Activated T-cell treated with anti-CD3 and anti-CD28 coated beads, Interleukin-2, amount 50 U/mL, for 24 hours (primary cell): ENCODE measurements at regions not wholly inside any gene's neighbourhood (a gene's known extent, or its start where the extent isn't known, plus 50 kb on each side); places are given as distances from the start of the nearest gene placed in this dataset.
"Not testable (repeated sequence)": the region's sequence is repeated elsewhere in the genome, so short reads cannot be mapped to it uniquely, and the experiment has no call there.

Experiments used
- DNase-seq: peaks from one replicate; pipeline ENCODE4 v3.0.0-alpha.2; 2020
- H3K27ac Mint-ChIP-seq: 2 replicates; pipeline ENCODE4 v1.8.0; 2020; ENCODE audit warnings: mild to moderate bottlenecking, mixed read lengths
- H3K27me3 Mint-ChIP-seq: 2 replicates; pipeline ENCODE4 v1.8.0; 2020; ENCODE audit warnings: mixed read lengths
- H3K36me3 Mint-ChIP-seq: 2 replicates; pipeline ENCODE4 v1.8.0; 2020; ENCODE audit warnings: low read depth, mixed read lengths
- H3K4me1 Mint-ChIP-seq: 2 replicates; pipeline ENCODE4 v1.8.0; 2020; ENCODE audit warnings: low read depth, mixed read lengths
- H3K4me3 Mint-ChIP-seq: 2 replicates; pipeline ENCODE4 v1.8.0; 2020; ENCODE audit warnings: mild to moderate bottlenecking, moderate library complexity, mixed read lengths
- H3K9me3 Mint-ChIP-seq: 2 replicates; pipeline ENCODE4 v1.8.0; 2020; ENCODE audit warnings: mixed read lengths

DNA sequence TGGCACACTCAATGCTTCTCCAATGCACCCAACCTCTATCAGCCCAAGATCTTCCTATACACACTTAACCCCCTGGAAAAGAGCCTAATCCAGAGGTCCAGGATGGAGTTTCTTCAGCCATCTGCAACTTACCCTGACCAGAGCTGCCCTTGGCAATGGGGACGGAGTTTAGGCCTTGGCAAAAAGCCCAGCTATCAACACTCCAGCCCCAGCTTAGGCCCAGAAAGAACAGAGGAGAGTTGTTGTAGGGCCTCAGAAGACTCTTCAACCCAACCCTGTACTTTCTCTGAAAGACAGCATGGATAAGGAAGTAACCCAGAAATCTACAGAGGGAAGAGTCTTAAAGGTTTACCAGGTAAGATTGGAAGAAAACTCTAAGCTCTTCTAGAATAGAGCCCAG lies 219.3 kb upstream of the PELI2 start:
- no peaks in the 10 kb centered on the region for H3K36me3 Mint-ChIP-seq
- H3K27me3 Mint-ChIP-seq = no peaks in the 10 kb centered on the region
- no peak overlapping the region for H3K27ac Mint-ChIP-seq
- DNase-seq = no peak
- no peak overlapping the region for H3K4me3 Mint-ChIP-seq
- no peaks in the 10 kb centered on the region for H3K9me3 Mint-ChIP-seq
- H3K4me1 Mint-ChIP-seq = no peaks in the 10 kb centered on the region

DNA sequence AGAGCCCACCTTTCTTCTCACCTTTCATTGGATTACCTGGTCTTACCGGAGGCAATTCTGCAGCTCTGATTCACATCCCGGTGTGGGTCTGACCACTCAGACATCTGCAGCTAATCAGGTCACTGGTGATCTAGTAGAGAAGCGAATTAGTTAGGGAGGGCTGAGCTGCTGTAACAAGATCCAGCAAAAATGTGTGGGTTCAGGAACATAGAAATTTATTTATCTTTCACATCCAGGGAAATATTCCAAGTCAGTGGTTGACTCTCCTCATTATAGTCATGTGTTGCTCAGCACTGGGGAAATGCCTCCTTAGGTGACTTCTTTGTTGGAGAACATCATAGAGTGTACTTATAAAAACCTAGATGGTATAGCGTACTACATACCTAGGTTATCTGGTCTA lies 218.7 kb upstream of the PELI2 start:
- no peak overlapping the region for H3K4me3 Mint-ChIP-seq
- no peaks in the 10 kb centered on the region for H3K27me3 Mint-ChIP-seq
- H3K36me3 Mint-ChIP-seq = no peaks in the 10 kb centered on the region
- no peak overlapping the region for H3K27ac Mint-ChIP-seq
- H3K9me3 Mint-ChIP-seq = no peaks in the 10 kb centered on the region
- DNase-seq = no peak
- H3K4me1 Mint-ChIP-seq = no peaks in the 10 kb centered on the region

DNA sequence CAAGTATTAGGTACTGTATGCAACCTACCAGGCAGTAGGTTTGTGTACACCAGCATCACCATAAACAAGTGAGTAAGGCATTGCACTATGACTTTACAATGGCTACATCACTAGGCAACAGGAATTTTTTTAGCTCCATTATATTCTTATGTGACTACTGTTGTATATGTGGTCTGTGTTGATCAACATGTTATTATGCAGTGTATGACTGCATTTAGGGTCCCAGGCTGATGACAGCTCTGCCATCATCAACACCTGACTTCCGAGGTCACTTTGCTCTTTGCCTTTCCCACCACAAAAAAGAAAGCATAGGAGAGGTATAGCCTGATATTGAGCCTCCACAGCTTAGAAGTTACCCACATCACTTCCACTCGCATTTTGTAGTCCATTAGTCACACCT lies 217.5 kb upstream of the PELI2 start:
- H3K27ac Mint-ChIP-seq = no peak overlapping the region
- no peaks in the 10 kb centered on the region for H3K4me1 Mint-ChIP-seq
- no peaks in the 10 kb centered on the region for H3K9me3 Mint-ChIP-seq
- H3K4me3 Mint-ChIP-seq = no peak overlapping the region
- H3K27me3 Mint-ChIP-seq = no peaks in the 10 kb centered on the region
- DNase-seq = no peak
- H3K36me3 Mint-ChIP-seq = no peaks in the 10 kb centered on the region

DNA sequence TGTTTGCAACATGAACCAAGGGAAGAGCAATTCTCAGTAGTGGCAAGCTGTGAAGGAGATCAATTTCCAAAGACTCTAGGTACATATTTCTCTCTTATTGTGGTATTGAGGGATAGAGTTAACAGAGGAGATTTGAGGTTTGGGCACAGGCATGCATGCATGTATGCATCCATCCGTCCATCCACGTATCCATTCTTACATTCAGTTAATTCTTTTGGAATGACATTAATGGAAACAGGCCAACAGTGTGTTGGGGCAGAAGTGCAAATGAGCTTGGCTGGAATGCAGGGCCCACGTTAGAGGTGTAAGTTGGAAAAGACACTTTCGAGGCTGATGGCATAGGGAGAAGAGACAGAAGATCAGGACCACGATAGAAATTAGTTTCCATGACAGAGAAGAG lies 216.9 kb upstream of the PELI2 start:
- no peaks in the 10 kb centered on the region for H3K4me1 Mint-ChIP-seq
- H3K9me3 Mint-ChIP-seq = no peaks in the 10 kb centered on the region
- no peak for DNase-seq
- no peaks in the 10 kb centered on the region for H3K27me3 Mint-ChIP-seq
- no peak overlapping the region for H3K27ac Mint-ChIP-seq
- no peak overlapping the region for H3K4me3 Mint-ChIP-seq
- H3K36me3 Mint-ChIP-seq = no peaks in the 10 kb centered on the region

DNA sequence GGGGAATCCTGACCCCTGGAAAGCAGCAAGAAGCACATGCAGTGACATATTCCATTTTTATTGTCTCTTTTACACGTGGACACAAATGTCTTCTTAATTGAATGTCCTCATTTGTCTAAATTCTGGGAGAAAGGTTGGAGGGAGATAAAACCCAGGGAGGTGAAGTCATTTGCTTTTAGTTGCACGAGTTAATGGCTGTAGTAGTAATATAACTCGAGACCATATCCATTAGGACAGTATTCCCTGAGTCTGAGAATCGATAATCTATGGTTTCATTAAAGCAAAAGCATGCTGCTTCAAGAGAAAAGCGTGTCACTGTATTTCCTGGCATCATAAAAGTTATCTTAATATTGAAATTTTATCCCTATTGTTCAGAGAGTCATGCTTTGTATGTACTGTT lies 216.0 kb upstream of the PELI2 start:
- Mint-ChIP-seq H3K9me3 (no peaks in the 10 kb centered on the region), H3K4me1 (no peaks in the 10 kb centered on the region), H3K4me3 (no peak overlapping the region), H3K27me3 (no peaks in the 10 kb centered on the region), H3K36me3 (no peaks in the 10 kb centered on the region), H3K27ac (no peak overlapping the region)
- no peak for DNase-seq

DNA sequence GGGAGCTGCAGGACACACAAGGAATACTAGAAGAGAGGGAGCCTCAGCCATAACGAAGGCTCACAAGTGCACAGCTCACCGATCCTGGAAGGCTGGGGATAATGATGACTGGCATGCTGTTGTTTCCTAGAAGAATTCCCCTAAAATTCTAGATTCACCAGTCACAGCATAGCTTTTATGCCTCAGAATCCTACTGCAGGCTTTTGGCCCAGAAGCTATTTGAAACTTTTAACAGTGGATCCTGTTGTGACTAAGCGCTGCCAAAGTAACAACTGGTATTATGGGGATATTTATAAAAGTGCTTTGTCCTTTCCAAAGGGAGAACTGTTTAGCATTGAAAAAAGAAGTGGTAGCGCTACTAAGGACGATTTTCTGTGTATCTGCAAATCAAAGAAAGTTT lies 214.1 kb upstream of the PELI2 start:
- H3K9me3 Mint-ChIP-seq = no peaks in the 10 kb centered on the region
- no peak overlapping the region for H3K4me3 Mint-ChIP-seq
- no peak overlapping the region for H3K27ac Mint-ChIP-seq
- no peaks in the 10 kb centered on the region for H3K4me1 Mint-ChIP-seq
- DNase-seq = no peak
- no peaks in the 10 kb centered on the region for H3K36me3 Mint-ChIP-seq
- H3K27me3 Mint-ChIP-seq = no peaks in the 10 kb centered on the region

DNA sequence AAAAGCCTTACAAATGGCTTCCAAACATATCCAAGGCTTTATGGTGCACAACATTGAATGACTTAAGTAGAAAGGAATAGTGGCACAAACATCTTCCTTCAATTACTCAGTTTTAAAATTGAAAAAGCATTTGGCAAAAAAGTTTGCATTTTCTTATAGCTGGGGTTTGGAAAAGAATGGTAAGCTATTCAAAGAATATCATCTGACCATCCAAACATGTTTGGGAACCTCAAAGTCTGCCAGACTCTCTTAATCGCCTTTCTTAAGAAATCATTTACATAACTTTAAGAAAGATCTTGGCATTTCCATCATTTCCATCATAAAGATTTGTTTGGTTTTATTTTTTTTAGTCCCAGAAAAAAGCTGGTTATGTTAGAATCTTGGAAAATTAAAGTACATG lies 210.1 kb upstream of the PELI2 start:
- H3K36me3 Mint-ChIP-seq = no peaks in the 10 kb centered on the region

DNA sequence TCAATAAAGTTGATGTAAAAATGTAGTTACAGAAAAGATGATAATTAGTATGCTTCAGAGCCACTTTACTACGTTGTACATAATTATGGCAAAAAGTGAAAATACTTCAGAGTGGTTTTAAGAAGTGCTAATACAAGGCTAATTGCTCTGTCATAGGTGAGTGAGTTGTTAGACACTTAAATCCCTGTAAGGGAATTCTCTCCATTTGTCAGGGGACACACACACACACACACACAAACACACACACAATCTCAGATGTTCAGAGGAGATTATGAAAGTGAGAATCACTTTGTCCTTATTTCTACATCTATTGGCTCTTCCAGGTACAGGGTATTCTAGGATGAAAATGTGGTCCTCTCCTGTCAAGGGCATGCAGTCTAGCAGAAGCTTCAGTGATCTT lies 208.3 kb upstream of the PELI2 start:
- H3K36me3 Mint-ChIP-seq = no peaks in the 10 kb centered on the region
- no peaks in the 10 kb centered on the region for H3K9me3 Mint-ChIP-seq
- no peak overlapping the region for H3K27ac Mint-ChIP-seq
- H3K4me3 Mint-ChIP-seq = no peak overlapping the region
- DNase-seq = no peak
- H3K27me3 Mint-ChIP-seq = peaks cover 7% of the 10 kb centered on the region
- H3K4me1 Mint-ChIP-seq = no peaks in the 10 kb centered on the region

More for the DNA sequence above, 210.1 kb upstream of the PELI2 start:
- no peaks in the 10 kb centered on the region for H3K4me1 Mint-ChIP-seq
- H3K9me3 Mint-ChIP-seq = no peaks in the 10 kb centered on the region
- DNase-seq = no peak
- H3K4me3 Mint-ChIP-seq = no peak overlapping the region
- no peak overlapping the region for H3K27ac Mint-ChIP-seq
- H3K27me3 Mint-ChIP-seq = no peaks in the 10 kb centered on the region

DNA sequence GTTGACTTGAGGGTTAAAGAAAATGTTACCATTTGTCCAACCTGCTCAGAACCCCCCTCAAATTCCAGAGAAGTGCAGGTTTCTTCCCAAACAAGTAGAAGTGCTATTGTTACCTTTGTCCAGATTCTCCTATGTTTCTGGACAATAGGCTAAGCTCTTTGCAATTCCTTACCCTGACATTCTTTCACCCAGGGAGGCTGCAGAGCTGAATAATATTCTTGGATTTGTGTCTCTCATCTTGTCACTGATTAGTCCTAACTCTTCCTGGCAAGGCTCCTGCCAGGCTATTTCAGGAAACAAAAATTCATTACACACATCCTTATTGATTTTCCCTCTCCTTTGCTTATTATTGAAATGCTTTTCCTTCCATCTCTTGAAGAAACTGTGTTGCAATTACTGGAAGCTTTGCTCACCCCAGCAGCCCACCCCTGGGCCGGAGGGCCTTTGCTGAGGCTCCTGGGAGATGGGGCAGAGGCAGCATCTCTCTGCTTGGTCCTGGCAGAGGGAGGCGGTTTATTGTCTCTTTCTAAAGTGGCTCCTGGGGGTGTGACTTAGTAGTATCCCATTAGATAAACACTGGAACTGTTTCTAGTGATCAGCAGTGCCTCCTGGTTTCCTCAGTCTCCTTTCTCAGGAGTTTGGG lies 207.5 kb upstream of the PELI2 start:
- H3K4me1 Mint-ChIP-seq = no peaks in the 10 kb centered on the region
- H3K4me3 Mint-ChIP-seq = no peak overlapping the region
- H3K27me3 Mint-ChIP-seq = peaks cover 7% of the 10 kb centered on the region
- no peak for DNase-seq
- H3K27ac Mint-ChIP-seq = no peak overlapping the region
- H3K9me3 Mint-ChIP-seq = no peaks in the 10 kb centered on the region
- no peaks in the 10 kb centered on the region for H3K36me3 Mint-ChIP-seq

DNA sequence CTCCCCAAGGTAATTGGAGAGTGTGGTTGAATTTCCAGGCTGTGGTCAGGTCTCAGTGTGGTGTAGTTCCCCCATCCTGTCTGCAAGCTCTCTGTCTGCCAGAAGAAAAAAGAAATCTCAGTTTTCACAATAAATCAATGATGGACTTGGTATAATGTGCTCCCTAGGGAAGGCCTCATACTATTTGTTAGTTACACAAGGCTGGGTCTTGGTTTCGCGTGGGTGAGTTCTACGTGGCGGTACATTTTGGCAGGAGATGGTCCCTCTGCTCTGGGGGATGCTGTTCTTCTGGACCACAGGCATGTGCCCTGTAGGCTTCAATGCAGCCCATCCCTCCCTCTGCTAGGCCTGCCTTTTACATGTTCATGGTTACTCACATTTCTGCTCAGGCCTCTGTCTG lies 206.4 kb upstream of the PELI2 start:
- Mint-ChIP-seq H3K4me3 (no peak overlapping the region), H3K9me3 (peaks cover 4% of the 10 kb centered on the region), H3K27ac (no peak overlapping the region), H3K36me3 (no peaks in the 10 kb centered on the region), H3K27me3 (peaks cover 13% of the 10 kb centered on the region), H3K4me1 (no peaks in the 10 kb centered on the region)
- no peak for DNase-seq

DNA sequence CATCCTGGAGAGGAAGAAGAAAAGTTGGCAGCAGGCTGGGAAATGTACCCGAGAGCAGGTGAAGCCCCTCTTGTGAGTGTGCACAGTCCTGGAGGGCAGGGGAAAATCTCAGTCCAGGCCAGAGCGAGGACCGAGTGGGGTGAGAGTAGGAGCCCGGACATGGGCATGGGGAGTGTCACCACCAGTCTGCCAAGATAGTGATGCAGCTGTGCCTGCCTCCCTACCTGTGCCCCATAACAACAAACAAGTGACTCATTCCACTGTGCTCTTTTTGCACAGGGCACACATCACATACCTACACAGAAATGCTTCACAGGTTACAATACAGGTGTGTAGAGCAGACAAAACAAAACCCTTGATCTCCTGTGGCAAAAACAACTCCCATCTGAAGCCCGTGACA lies 205.9 kb upstream of the PELI2 start:
- H3K27me3 Mint-ChIP-seq = peaks cover 17% of the 10 kb centered on the region
- H3K4me3 Mint-ChIP-seq = no peak overlapping the region
- H3K9me3 Mint-ChIP-seq = peaks cover 6% of the 10 kb centered on the region

DNA sequence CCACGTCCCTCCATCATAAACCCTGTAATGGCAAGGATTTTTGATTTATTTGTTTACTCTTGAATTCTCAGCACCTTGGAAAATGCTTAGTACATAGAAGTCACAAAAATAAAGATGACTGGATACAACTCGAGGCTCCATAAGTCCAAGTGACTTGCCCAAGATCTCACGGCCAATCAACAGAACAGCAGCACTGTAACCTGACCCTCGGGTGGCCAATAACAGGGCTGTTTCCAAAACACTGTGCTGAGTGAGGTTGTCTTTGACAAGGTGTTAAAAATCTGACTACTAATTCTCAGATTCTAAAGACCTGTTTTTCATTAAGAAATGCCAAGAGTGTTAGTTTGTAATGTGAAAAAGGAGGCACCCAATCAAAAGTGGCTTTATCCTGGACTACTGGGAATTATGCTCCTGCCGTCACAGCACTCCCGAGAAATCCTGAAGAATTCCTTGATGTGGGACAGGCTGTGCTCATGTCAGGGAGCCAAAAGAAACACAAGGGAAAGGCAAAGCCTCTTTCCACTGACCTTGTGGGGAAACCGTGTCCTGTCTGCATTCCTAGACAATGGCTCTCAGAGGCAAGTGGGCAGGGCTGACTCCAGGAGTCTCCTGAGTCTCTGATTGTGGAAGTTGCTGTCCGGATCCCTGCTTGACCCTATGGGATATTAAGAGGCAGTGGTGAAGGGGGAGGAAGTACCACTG lies 204.7 kb upstream of the PELI2 start:
- peaks cover 6% of the 10 kb centered on the region for H3K9me3 Mint-ChIP-seq
- H3K27ac Mint-ChIP-seq = no peak overlapping the region
- peaks cover 21% of the 10 kb centered on the region for H3K27me3 Mint-ChIP-seq
- DNase-seq = no peak
- H3K4me3 Mint-ChIP-seq = no peak overlapping the region
- no peaks in the 10 kb centered on the region for H3K36me3 Mint-ChIP-seq
- H3K4me1 Mint-ChIP-seq = no peaks in the 10 kb centered on the region

More for the DNA sequence above, 205.9 kb upstream of the PELI2 start:
- Mint-ChIP-seq H3K27ac (no peak overlapping the region), H3K36me3 (no peaks in the 10 kb centered on the region), H3K4me1 (no peaks in the 10 kb centered on the region)
- DNase-seq = no peak

DNA sequence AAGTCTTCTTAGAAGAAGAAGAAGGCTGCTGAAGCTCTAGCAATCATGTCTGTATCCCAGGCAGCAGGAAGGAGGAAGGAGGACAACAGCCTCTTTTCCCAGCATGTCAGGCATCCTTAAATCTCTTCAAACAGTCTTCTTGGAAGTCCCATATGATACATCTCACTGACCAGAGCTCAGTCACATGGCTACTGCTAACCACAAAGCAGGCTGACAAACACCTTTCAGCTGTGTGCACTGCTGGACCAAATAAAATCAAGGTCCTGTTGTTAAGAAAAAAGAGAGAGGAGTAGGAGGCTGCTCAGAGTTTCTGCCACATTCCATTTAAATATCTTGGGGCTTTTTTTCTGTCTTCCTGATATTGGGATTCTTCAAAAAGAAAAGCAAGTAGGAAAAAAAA lies 203.4 kb upstream of the PELI2 start:
- no peak for DNase-seq
- H3K27me3 Mint-ChIP-seq = peaks cover 27% of the 10 kb centered on the region
- no peaks in the 10 kb centered on the region for H3K4me1 Mint-ChIP-seq
- H3K9me3 Mint-ChIP-seq = peaks cover 6% of the 10 kb centered on the region
- no peaks in the 10 kb centered on the region for H3K36me3 Mint-ChIP-seq
- H3K27ac Mint-ChIP-seq = no peak overlapping the region
- no peak overlapping the region for H3K4me3 Mint-ChIP-seq

DNA sequence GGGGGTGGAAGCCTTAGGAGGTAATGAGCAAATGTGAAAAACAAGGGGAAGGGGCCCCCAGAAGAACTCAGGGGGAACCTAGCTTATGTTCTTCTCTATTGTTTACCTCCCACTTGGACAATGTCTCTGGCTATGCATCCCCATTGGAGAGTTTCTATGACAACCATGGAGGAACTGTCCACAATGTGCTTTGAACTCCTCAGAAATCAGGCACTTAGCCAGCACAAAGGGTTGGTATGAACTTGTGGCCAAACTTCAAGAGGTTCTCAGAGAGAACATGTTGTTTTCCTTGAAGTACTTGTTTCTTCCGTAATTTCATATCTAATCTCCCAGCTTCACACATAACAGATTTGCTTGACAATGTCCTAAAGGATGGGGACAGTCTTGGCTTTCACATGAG lies 202.8 kb upstream of the PELI2 start:
- H3K36me3 Mint-ChIP-seq = no peaks in the 10 kb centered on the region
- peaks cover 6% of the 10 kb centered on the region for H3K9me3 Mint-ChIP-seq
- no peaks in the 10 kb centered on the region for H3K4me1 Mint-ChIP-seq
- DNase-seq = no peak
- H3K27me3 Mint-ChIP-seq = peaks cover 27% of the 10 kb centered on the region
- H3K4me3 Mint-ChIP-seq = no peak overlapping the region
- no peak overlapping the region for H3K27ac Mint-ChIP-seq

DNA sequence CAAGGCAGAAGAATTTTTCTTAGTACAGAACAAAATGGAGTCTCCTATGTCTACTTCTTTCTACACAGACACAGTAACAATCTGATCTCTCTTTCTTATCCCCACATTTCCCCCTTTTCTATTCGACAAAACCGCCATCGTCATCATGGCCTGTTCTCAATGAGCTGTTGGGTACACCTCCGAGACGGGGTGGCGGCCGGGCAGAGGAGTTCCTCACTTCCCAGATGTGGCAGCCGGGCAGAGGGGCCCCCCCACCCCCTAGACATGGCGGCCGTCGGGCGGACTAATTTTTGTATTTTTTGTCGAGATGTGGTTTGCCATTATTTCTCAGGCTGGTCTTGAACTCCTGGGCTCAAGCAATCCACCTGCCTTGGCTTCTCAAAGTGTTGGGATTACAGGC lies 198.4 kb upstream of the PELI2 start:
- H3K4me1 Mint-ChIP-seq, H3K27ac Mint-ChIP-seq, H3K4me3 Mint-ChIP-seq, H3K36me3 Mint-ChIP-seq, DNase-seq, H3K9me3 Mint-ChIP-seq: not testable (repeated sequence)
- peaks cover 20% of the 10 kb centered on the region for H3K27me3 Mint-ChIP-seq

DNA sequence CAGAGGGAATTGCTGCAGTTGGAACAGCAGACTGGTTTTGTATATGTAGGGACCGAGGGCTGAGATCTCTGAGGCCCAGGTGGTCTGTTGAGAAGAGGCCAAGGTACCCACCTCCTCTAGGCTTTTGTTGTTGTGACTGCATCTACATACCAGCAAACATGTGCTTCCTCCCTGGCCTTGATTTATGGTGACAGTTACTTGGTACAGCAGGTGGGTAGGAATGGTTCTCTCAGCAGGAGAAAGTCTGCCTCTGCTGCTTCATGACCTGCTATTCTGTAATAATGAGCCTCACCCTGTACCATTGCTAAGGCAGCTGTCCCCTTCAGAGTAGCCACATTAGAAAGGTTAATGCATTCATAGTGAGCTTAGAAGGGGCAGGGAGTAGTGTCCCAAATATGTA lies 196.7 kb upstream of the PELI2 start:
- H3K27me3 Mint-ChIP-seq = peaks cover 16% of the 10 kb centered on the region
- H3K27ac Mint-ChIP-seq = no peak overlapping the region

More for the DNA sequence above, 196.7 kb upstream of the PELI2 start:
- H3K4me1 Mint-ChIP-seq = no peaks in the 10 kb centered on the region
- H3K4me3 Mint-ChIP-seq = no peak overlapping the region
- no peak for DNase-seq
- H3K36me3 Mint-ChIP-seq = no peaks in the 10 kb centered on the region
- peaks cover 4% of the 10 kb centered on the region for H3K9me3 Mint-ChIP-seq
